IMR-90 (cell line): ENCODE measurements at regions not wholly inside any gene's neighbourhood (a gene's known extent, or its start where the extent isn't known, plus 50 kb on each side); places are given as distances from the start of the nearest gene placed in this dataset.
A peak's percentile ranks its signal among the peaks of the same experiment; 100 is the strongest.

Source experiments
- ATAC-seq: fragments of 200-7000 bp; cut with Tn5 transposase; 2 replicates; pipeline ENCODE4 v1.9.1; 2020; ENCODE audit warnings: low read depth, mild to moderate bottlenecking, moderate library complexity
- BruUV-seq: library from RNA; stranded (reverse); fragments of 400-500 nt; replicated peaks from 2 replicates; lab custom pipeline; 2021; lab: Mats Ljungman, UMichigan
- CTCF ChIA-PET: fragments of 300-600 bp; formaldehyde crosslinking; extraction: SDS; loops from one replicate; lab custom pipeline; 2021; ENCODE audit warnings: antibody characterized with exemption; lab: Yijun Ruan, JAX
- POLR2A ChIA-PET: fragments of 300-600 bp; sonication (Branson Sonifier 250); formaldehyde crosslinking; loops from one replicate; lab custom pipeline; 2022; ENCODE audit warnings: antibody characterized with exemption; ENCODE audit not compliant: unreplicated experiment; lab: Charles Lee
- DNase-seq: peaks from one replicate; pipeline ENCODE4 v3.0.0; 2013
- H2AFZ ChIP-seq: replicated peaks from 2 replicates; pipeline ENCODE3; 2013; ENCODE audit warnings: low read length, mild to moderate bottlenecking; ENCODE audit not compliant: poor library complexity
- H2AK5ac ChIP-seq: 2 replicates; pipeline ENCODE4 v1.6.1; 2013; ENCODE audit warnings: low read depth, low read length, inconsistent platforms
- H2AK9ac ChIP-seq: replicated peaks from 2 replicates; pipeline ENCODE3; 2013; ENCODE audit warnings: mild to moderate bottlenecking, low read depth, low read length, moderate library complexity; ENCODE audit not compliant: poor library complexity
- H2BK120ac ChIP-seq: 2 replicates; pipeline ENCODE4 v1.6.1; 2013; ENCODE audit warnings: low read depth, low read length, inconsistent platforms
- H2BK15ac ChIP-seq: 3 replicates; pipeline ENCODE4 v1.6.1; 2013; ENCODE audit warnings: low read depth, low read length, inconsistent platforms
- H2BK20ac ChIP-seq: 2 replicates; pipeline ENCODE4 v1.6.1; 2013; ENCODE audit warnings: low read depth, mild to moderate bottlenecking, inconsistent platforms, low read length, moderate library complexity
- H2BK5ac ChIP-seq: 2 replicates; pipeline ENCODE4 v1.6.1; 2013; ENCODE audit warnings: mild to moderate bottlenecking, low read depth, low read length, inconsistent platforms; ENCODE audit not compliant: poor library complexity, severe bottlenecking
- H3K14ac ChIP-seq: replicated peaks from 2 replicates; pipeline ENCODE4 v1.6.1; 2013; ENCODE audit warnings: low read depth, low read length, inconsistent platforms
- H3K18ac ChIP-seq: 2 replicates; pipeline ENCODE4 v1.6.1; 2013; ENCODE audit warnings: low read depth, low read length, control low read depth
- H3K23ac ChIP-seq: 2 replicates; pipeline ENCODE4 v1.6.1; 2013; ENCODE audit warnings: low read depth, low read length, inconsistent platforms
- H3K27ac ChIP-seq: 2 replicates; pipeline ENCODE4 v1.5.1; 2013; ENCODE audit warnings: mild to moderate bottlenecking, control low read depth, low read length; ENCODE audit not compliant: insufficient read depth
- H3K27me3 ChIP-seq: 2 replicates; pipeline ENCODE4 v1.6.1; 2013; ENCODE audit warnings: low read length; ENCODE audit not compliant: control insufficient read depth, insufficient read depth
- H3K36me3 ChIP-seq: 2 replicates; pipeline ENCODE4 v1.6.1; 2013; ENCODE audit warnings: low read length, mixed read lengths; ENCODE audit not compliant: control insufficient read depth, insufficient read depth
- H3K4ac ChIP-seq: 2 replicates; pipeline ENCODE4 v1.6.1; 2013; ENCODE audit warnings: low read depth, low read length, inconsistent platforms
- H3K4me1 ChIP-seq: 2 replicates; pipeline ENCODE4 v1.6.1; 2013; ENCODE audit warnings: low read length, mixed read lengths; ENCODE audit not compliant: control insufficient read depth, insufficient read depth
- H3K4me2 ChIP-seq: 2 replicates; pipeline ENCODE4 v1.6.1; 2013; ENCODE audit warnings: low read depth, mild to moderate bottlenecking, control low read depth, low read length, moderate library complexity
- H3K4me3 ChIP-seq: 2 replicates; pipeline ENCODE4 v1.5.1; 2013; ENCODE audit warnings: low read depth, mild to moderate bottlenecking, control low read depth, low read length, moderate library complexity; ENCODE audit not compliant: insufficient read depth
- H3K56ac ChIP-seq: 2 replicates; pipeline ENCODE4 v1.6.1; 2013; ENCODE audit warnings: low read length, inconsistent platforms; ENCODE audit not compliant: insufficient read depth; ENCODE audit errors: extremely low read depth
- H3K79me1 ChIP-seq, 2 experiments: 2 replicates each; pipeline ENCODE4 v1.6.1; 2013; ENCODE audit warnings: low read length in 2 of 2, inconsistent platforms in 1 of 2, low read depth in 1 of 2
- H3K9ac ChIP-seq: 2 replicates; pipeline ENCODE4 v1.6.1; 2013; ENCODE audit warnings: low read depth, low read length, control low read depth
- H3K9me1 ChIP-seq: 2 replicates; pipeline ENCODE4 v1.6.1; 2013; ENCODE audit warnings: low read length, inconsistent platforms; ENCODE audit not compliant: insufficient read depth
- H3K9me3 ChIP-seq: 2 replicates; pipeline ENCODE4 v1.6.1; 2013; ENCODE audit warnings: low read length; ENCODE audit not compliant: control insufficient read depth, insufficient read depth
- H4K20me1 ChIP-seq: 2 replicates; pipeline ENCODE4 v1.6.1; 2013; ENCODE audit warnings: low read length, inconsistent platforms; ENCODE audit not compliant: insufficient read depth
- H4K5ac ChIP-seq: 2 replicates; pipeline ENCODE4 v1.6.1; 2013; ENCODE audit warnings: mild to moderate bottlenecking, low read depth, low read length, control low read depth
- H4K8ac ChIP-seq, 2 experiments: 2 replicates each; pipeline ENCODE4 v1.6.1; 2013; ENCODE audit warnings: low read depth in 2 of 2, low read length in 2 of 2, control low read depth in 1 of 2, inconsistent platforms in 1 of 2
- H4K91ac ChIP-seq: 2 replicates; pipeline ENCODE4 v1.6.1; 2013; ENCODE audit warnings: low read depth, low read length, inconsistent platforms; ENCODE audit not compliant: insufficient read depth
- BHLHE40 ChIP-seq: fragments of 150-350 bp; IDR thresholded peaks from 2 replicates; pipeline ENCODE4 v1.6.1; 2016; ENCODE audit warnings: mild to moderate bottlenecking, low read depth, low read length
- CEBPB ChIP-seq: IDR thresholded peaks from 2 replicates; pipeline ENCODE4 v1.6.1; 2012; ENCODE audit warnings: low read depth, low read length, improper control_type of control experiment
- CHD1 ChIP-seq: IDR thresholded peaks from 2 replicates; pipeline ENCODE4 v1.6.1; 2012; ENCODE audit warnings: low read depth, low read length, improper control_type of control experiment
- FOS ChIP-seq: fragments of 150-350 bp; IDR thresholded peaks from 2 replicates; pipeline ENCODE4 v1.6.1; 2016; ENCODE audit warnings: low read depth, low read length
- MAFK ChIP-seq: IDR thresholded peaks from 2 replicates; pipeline ENCODE4 v1.6.1; 2012; ENCODE audit warnings: low read depth, low read length, improper control_type of control experiment
- MXI1 ChIP-seq: IDR thresholded peaks from 2 replicates; pipeline ENCODE4 v1.6.1; 2012; ENCODE audit warnings: low read depth, mild to moderate bottlenecking, low read length, moderate library complexity, borderline replicate concordance
- NFE2L2 ChIP-seq: fragments of 150-350 bp; IDR thresholded peaks from 2 replicates; pipeline ENCODE4 v1.6.1; 2016; ENCODE audit warnings: low read depth, mild to moderate bottlenecking, low read length
- USF2 ChIP-seq: fragments of 150-350 bp; IDR thresholded peaks from 2 replicates; pipeline ENCODE4 v1.6.1; 2017; ENCODE audit warnings: mild to moderate bottlenecking, antibody characterized with exemption, low read length, low read depth
- dilution Hi-C: fragments of 300-500 bp; cut with HindIII; formaldehyde crosslinking; loops from one replicate; pipeline ENCODE4 v1.14.3; 2018; ENCODE audit warnings: low sequenced_read_pairs; ENCODE audit not compliant: unreplicated experiment
- in situ Hi-C: fragments of 300-500 bp; cut with MboI; formaldehyde crosslinking; loops from 3 replicates; pipeline ENCODE4 v1.14.3; 2019; ENCODE audit warnings: low sequenced_read_pairs, inconsistent platforms, mixed read lengths
- intact Hi-C: fragments of 100-400 bp; cut with micrococcal nuclease; formaldehyde crosslinking; loops from 2 replicates; pipeline ENCODE4 v1.10.0; 2022

GRCh38 chr14:83425138-83425537 is 1891.5 kb upstream of the SEL1L start:
- in situ Hi-C loops = no loop called here
- H4K8ac ChIP-seq = no peak overlapping the region
- H2BK120ac ChIP-seq = no peak overlapping the region
- H4K20me1 ChIP-seq = no peaks in the 10 kb centered on the region
- no peak overlapping the region for H3K18ac ChIP-seq
- H2BK5ac ChIP-seq = no peak overlapping the region
- H3K27ac ChIP-seq = no peak overlapping the region
- intact Hi-C loops = no loop called here
- H2AFZ ChIP-seq = no peak overlapping the region
- no peak overlapping the region for H2BK15ac ChIP-seq
- ATAC-seq (peak; percentile 27; the same call in 1 of the 2 replicates), DNase-seq (peak; percentile 42)
- no peak overlapping the region for H3K4ac ChIP-seq
- H2AK5ac ChIP-seq = no peak overlapping the region
- ChIA-PET CTCF (no interaction called here), POLR2A (no interaction called here)
- H2AK9ac ChIP-seq = no peak overlapping the region
- H3K79me1 ChIP-seq = no peaks in the 10 kb centered on the region
- no peaks in the 10 kb centered on the region for H3K4me1 ChIP-seq
- no peak overlapping the region for H4K5ac ChIP-seq
- H3K9me1 ChIP-seq = no peaks in the 10 kb centered on the region
- no peak overlapping the region for H3K4me3 ChIP-seq
- no TSS peak for BruUV-seq
- dilution Hi-C loops = no loop called here
- no peak overlapping the region for H4K91ac ChIP-seq
- H3K9ac ChIP-seq = no peak overlapping the region
- no peak overlapping the region for H3K56ac ChIP-seq
- H3K4me2 ChIP-seq = peak overlapping the region; percentile 28; the same call in 1 of the 2 replicates
- no peak overlapping the region for H3K14ac ChIP-seq
- H2BK20ac ChIP-seq = no peak overlapping the region
- no peaks in the 10 kb centered on the region for H3K36me3 ChIP-seq
- H3K27me3 ChIP-seq = no peaks in the 10 kb centered on the region
- no peak overlapping the region for H3K23ac ChIP-seq
- no peaks in the 10 kb centered on the region for H3K9me3 ChIP-seq
- TF ChIP-seq CHD1 = no peak
- no peak for TF ChIP-seq NFE2L2
- TF ChIP-seq MXI1 = no peak
- TF ChIP-seq FOS = no peak
- no peak for TF ChIP-seq BHLHE40
- TF ChIP-seq CEBPB = peak; percentile 11; the same call in 1 of the 2 replicates
- TF ChIP-seq MAFK = no peak
- no peak for TF ChIP-seq USF2
